ENCODE measurements at regions not wholly inside any gene's neighbourhood (a gene's known extent, or its start where the extent isn't known, plus 50 kb on each side); places are given as distances from the start of the nearest gene placed in this dataset.

GRCh38 chr6:21850691-21851090 is 257.1 kb downstream of the SOX4 start:
- DNase-seq (ENCODE audit: low spot score) = no peak

GRCh38 chr6:21855811-21856455 is 262.4 kb downstream of the SOX4 start:
- no peak for DNase-seq (ENCODE audit: low spot score)
- no peak for TF ChIP-seq CTCF (IDR thresholded peaks at IDR 0.05; ENCODE audit: extremely low read depth, missing control alignments)

More at GRCh38 chr6:21850691-21851090, 257.1 kb downstream of the SOX4 start:
- no peak for TF ChIP-seq CTCF (IDR thresholded peaks at IDR 0.05; ENCODE audit: extremely low read depth, missing control alignments)

GRCh38 chr6:21856456-21856825 is 262.9 kb downstream of the SOX4 start:
- DNase-seq (ENCODE audit: low spot score) = no peak
- TF ChIP-seq CTCF (IDR thresholded peaks at IDR 0.05; ENCODE audit: extremely low read depth, missing control alignments) = no peak

GRCh38 chr6:21856844-21857243 is 263.3 kb downstream of the SOX4 start:
- no peak for DNase-seq (ENCODE audit: low spot score)
- no peak for TF ChIP-seq CTCF (IDR thresholded peaks at IDR 0.05; ENCODE audit: extremely low read depth, missing control alignments)

- DNase-seq (ENCODE audit: low spot score) = no peak
- TF ChIP-seq CTCF (IDR thresholded peaks at IDR 0.05; ENCODE audit: extremely low read depth, missing control alignments) = no peak
Observed at GRCh38 chr6:21858076-21858475, 264.5 kb downstream of the SOX4 start.

GRCh38 chr6:21859193-21859735 is 265.7 kb downstream of the SOX4 start:
- no peak for DNase-seq (ENCODE audit: low spot score)
- no peak for TF ChIP-seq CTCF (IDR thresholded peaks at IDR 0.05; ENCODE audit: extremely low read depth, missing control alignments)

- TF ChIP-seq CTCF (IDR thresholded peaks at IDR 0.05; ENCODE audit: extremely low read depth, missing control alignments) = no peak
- no peak for DNase-seq (ENCODE audit: low spot score)
Observed at GRCh38 chr6:21861942-21862341, 268.4 kb downstream of the SOX4 start.
